Astrocyte (in vitro differentiated cells and primary cell): ENCODE measurements at regions not wholly inside any gene's neighbourhood (a gene's known extent, or its start where the extent isn't known, plus 50 kb on each side); places are given as distances from the start of the nearest gene placed in this dataset.

ENCODE experiments used
- EZH2 ChIP-seq: IDR thresholded peaks from 2 replicates; pipeline ENCODE4 v1.6.1; 2012; ENCODE audit warnings: mild to moderate bottlenecking, low read length, inconsistent platforms; ENCODE audit not compliant: insufficient read depth
- TF ChIP-seq, protein P1 (sequence below): IDR thresholded peaks from 2 replicates; pipeline ENCODE4 v1.5.1; 2011; ENCODE audit warnings: low read depth, mild to moderate bottlenecking, inconsistent platforms, low read length, moderate library complexity; ENCODE audit not compliant: insufficient read depth

DNA sequence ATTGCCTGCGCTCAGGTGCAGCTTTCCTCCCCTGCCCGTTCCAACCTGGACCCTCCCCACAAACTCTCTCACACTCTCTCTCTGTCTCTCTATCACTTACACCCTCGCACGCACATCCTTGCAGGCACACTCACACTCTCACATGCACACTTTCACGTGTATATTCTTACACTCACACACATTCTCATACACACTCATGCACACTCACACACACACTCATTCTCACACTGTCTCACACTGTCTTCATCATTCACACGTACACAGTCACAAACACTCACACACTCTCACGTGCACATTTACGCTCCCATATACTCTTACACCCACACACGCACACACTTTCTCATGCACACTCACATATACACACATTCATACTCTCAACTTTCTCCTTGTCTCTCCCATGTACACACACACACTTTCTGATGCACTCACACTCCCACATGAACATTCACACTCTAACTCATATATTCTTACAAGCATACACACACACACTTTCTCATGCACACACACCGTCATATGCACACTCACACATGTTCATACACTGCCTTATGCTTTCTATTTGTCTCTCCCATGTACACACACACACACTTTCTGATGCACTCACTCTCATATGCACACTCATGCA is 229.3 kb downstream of the SNX18 start:
- TF ChIP-seq, protein P1, sequence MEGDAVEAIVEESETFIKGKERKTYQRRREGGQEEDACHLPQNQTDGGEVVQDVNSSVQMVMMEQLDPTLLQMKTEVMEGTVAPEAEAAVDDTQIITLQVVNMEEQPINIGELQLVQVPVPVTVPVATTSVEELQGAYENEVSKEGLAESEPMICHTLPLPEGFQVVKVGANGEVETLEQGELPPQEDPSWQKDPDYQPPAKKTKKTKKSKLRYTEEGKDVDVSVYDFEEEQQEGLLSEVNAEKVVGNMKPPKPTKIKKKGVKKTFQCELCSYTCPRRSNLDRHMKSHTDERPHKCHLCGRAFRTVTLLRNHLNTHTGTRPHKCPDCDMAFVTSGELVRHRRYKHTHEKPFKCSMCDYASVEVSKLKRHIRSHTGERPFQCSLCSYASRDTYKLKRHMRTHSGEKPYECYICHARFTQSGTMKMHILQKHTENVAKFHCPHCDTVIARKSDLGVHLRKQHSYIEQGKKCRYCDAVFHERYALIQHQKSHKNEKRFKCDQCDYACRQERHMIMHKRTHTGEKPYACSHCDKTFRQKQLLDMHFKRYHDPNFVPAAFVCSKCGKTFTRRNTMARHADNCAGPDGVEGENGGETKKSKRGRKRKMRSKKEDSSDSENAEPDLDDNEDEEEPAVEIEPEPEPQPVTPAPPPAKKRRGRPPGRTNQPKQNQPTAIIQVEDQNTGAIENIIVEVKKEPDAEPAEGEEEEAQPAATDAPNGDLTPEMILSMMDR: no peak
- TF ChIP-seq EZH2: no peak
